ENCODE measurements at regions not wholly inside any gene's neighbourhood (a gene's known extent, or its start where the extent isn't known, plus 50 kb on each side); places are given as distances from the start of the nearest gene placed in this dataset.
"Not testable (repeated sequence)": the region's sequence is repeated elsewhere in the genome, so short reads cannot be mapped to it uniquely, and the experiment has no call there.

GRCh38 chrX:52261125-52261462 lies 76.4 kb downstream of the MAGED4 start:
- no peak for DNase-seq (ENCODE audit: low spot score)

DNA sequence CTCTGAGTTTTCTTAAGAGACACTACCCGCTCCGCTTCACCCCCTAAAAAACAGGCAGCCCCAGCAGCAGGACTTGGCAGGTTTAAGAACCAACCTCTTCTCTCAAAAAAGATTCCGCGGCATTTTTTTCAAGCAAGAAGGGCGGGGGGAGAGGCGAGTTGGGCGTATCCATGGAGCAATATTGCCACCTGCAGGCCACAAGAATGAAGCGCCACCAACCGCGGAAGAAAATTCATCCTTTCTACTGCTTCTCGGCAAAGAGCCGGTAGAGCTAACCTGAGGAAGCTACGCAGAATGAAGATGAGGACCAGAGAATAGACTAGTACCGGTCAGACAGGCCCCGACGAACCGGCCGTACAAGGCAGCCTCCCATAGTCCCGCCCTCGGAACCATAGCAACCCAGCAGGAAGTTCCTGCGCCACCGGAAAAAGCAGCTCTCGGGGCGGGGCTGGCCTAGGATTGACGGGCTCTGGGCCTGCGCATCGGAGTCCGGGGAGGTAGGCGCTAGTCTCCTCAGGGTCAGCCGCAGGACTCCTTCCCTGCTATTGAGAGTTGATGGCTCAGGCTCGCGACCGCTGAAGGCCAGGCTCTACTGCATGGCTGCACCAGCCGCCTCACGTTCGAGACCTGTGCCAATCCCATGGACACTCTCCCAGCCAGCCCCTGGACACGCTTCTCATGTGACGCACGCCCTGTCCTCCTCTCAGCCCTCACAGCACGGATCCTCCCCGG lies 76.9 kb downstream of the MAGED4 start:
- peak; percentile 92 for DNase-seq (ENCODE audit: low spot score)

- DNase-seq (ENCODE audit: low spot score) = no peak
Observed at GRCh38 chrX:52262195-52262546, 77.5 kb downstream of the MAGED4 start.

DNA sequence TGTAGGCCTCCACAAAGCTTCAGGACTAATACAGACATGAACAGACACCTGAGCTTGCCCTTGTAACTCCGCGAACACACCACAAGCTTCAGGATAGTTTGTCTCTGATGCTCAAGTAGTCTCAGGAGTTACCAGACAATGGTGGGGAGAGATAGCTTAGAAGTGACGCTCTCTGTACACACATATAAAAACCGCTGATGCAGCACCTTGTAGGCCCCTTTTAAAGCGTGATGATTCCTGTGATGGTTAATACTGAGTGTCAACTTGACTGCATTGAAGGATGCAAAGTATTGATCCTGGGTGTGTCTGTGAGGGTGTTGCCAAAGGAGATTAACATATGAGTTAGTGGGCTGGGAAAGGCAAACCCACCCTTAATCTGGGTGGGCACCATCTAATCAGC lies 78.7 kb downstream of the MAGED4 start:
- no peak for DNase-seq (ENCODE audit: low spot score)

DNA sequence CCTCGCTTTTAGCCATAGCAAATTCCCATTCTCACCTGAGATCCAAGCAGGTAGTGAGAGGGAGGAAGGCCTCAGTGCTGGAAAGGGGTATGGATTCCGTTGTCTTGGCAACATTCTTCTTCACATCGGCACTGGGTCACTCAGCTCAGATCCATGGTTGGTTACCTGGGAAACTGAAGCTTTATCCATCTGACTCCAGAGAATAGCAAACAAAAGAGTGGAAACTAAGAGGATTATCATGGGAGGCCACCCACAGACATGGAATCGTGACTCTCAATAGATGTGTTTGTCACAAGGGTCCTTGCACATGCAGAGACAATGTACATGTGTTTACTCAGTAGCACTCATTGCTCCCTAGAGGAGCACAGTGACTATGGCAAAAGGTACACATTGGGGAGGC lies 81.0 kb downstream of the MAGED4 start:
- DNase-seq (ENCODE audit: low spot score) = no peak

DNA sequence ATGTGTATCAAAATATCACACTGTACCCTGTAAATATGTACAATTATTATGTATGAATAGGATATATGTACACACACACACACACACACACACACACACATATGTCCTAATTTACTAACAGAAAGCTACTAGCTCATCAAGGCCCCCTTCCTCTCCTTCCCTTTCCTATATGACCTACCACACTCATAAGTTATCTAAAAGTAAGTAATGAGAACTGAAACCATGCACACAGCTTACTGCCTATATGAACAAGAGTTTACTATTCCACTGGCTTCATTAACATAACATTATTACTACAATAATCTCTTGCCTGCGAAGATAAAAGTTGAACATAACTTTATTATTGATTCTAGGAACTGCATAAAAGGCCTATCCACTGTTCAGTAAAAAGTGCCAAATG lies 83.8 kb downstream of the MAGED4 start:
- not testable (repeated sequence) for DNase-seq (ENCODE audit: low spot score)

DNA sequence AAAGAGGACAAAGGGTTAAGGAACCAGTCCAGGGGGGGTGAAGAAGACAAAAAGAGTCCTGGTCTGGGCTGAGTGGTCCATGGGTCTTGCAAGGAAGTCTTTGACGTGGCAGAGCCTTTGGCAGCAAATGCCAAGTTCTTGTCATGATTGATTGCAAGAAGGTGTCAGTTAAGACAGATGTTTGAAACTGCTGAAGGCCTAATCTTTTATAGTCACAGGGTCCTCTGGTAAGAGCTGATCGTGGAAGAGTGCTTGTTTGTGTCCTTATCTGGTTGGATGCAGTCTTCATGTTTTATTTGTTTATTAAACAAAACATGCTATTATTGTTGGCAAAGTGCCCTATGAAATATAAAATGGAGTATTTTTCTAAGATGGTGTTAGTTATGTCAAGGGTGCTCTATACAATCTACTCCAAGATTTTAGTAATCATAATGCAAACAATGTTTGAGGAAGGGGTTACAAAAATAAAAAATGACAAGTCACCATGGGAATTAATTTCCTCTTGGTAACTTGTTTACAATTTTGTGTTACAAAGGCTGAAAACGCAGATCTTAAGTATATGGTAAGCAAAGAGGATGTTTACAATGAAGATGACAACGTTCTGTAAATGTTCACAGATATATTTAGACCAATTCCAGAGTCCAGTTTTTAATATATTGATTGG lies 85.9 kb downstream of the MAGED4 start:
- no peak for DNase-seq (ENCODE audit: low spot score)

DNA sequence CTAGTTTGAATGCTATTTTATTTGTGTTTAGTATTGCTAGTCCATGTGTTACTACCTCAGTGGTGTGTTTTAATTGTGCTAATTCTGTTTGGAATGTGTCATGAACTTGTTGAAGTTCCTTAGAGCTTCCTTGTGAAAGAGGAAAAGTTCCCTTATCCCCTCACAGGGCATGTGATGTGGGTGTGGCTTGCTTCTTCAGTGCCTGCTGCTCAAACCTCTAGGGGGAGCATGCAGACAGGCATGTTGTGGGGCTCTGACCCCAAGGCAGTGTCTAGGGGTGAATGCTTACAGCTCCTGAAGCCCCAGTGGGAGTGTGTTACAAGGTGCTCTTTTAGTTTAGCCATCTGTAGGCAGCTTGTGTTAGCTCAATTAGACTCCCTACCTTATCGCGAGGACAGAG lies 86.5 kb downstream of the MAGED4 start:
- DNase-seq (ENCODE audit: low spot score) = no peak

- no peak for DNase-seq (ENCODE audit: low spot score)
Observed at GRCh38 chrX:52277666-52278065, 91.2 kb upstream of the XAGE2 start.

- no peak for DNase-seq (ENCODE audit: low spot score)
Observed at GRCh38 chrX:52280812-52281211, 88.0 kb upstream of the XAGE2 start.

DNA sequence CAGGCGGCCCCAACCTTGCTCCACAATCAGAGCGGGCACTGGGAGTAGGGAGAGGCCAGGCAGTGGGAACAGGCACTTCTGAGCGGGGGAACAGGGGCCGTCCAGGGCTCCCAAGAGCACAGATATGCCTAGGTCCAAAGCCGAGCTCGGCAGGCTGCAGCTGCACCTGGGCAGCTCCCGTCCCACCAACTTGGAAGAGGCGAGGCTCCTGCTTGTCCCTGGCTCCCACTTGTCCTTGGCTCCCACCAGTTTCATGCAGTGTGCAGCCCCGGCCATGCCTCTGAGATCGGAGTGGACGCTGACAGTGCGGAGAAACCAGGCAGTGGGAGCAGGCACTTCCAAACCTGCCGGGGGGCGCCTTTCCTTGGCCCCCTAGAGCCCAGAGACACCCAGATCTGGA lies 84.0 kb upstream of the XAGE2 start:
- no peak for DNase-seq (ENCODE audit: low spot score)

GRCh38 chrX:52298968-52299367 lies 69.9 kb upstream of the XAGE2 start:
- not testable (repeated sequence) for DNase-seq (ENCODE audit: low spot score)

GRCh38 chrX:52308532-52308931 lies 60.3 kb upstream of the XAGE2 start:
- DNase-seq (ENCODE audit: low spot score) = not testable (repeated sequence)

Data from left forelimb (tissue), 1 donor.